Activated CD4-positive, alpha-beta T cell treated with anti-CD3 and anti-CD28 coated beads for 36 hours (primary cell): ENCODE measurements at regions not wholly inside any gene's neighbourhood (a gene's known extent, or its start where the extent isn't known, plus 50 kb on each side); places are given as distances from the start of the nearest gene placed in this dataset.

ENCODE experiments used
- ATAC-seq: fragments of 200-7000 bp; cut with Tn5 transposase; one replicate; pipeline ENCODE4 v1.10.0; 2021; ENCODE audit warnings: mild to moderate bottlenecking, moderate library complexity
- CTCF ChIA-PET: fragments of 350-600 bp; sonication (Branson Sonifier 250); formaldehyde crosslinking; loops from one replicate; lab custom pipeline; 2021; ENCODE audit warnings: antibody characterized with exemption; lab: Charles Lee
- POLR2A ChIA-PET: fragments of 350-600 bp; sonication (Branson Sonifier 250); formaldehyde crosslinking; loops from one replicate; lab custom pipeline; 2021; ENCODE audit warnings: antibody characterized with exemption, inconsistent platforms; lab: Charles Lee
- DNase-seq: peaks from one replicate; pipeline ENCODE4 v3.0.0-alpha.2; 2020
- H3K27ac Mint-ChIP-seq: one replicate; pipeline ENCODE4 v1.8.0; 2021; ENCODE audit warnings: mixed read lengths
- H3K27me3 Mint-ChIP-seq: one replicate; pipeline ENCODE4 v1.8.0; 2021; ENCODE audit warnings: mixed read lengths
- H3K36me3 Mint-ChIP-seq: one replicate; pipeline ENCODE4 v1.8.0; 2021; ENCODE audit warnings: low read depth, mixed read lengths
- H3K4me1 Mint-ChIP-seq: one replicate; pipeline ENCODE4 v1.8.0; 2021; ENCODE audit warnings: mixed read lengths
- H3K4me3 Mint-ChIP-seq: one replicate; pipeline ENCODE4 v1.8.0; 2021; ENCODE audit warnings: mild to moderate bottlenecking, moderate library complexity, mixed read lengths
- H3K9me3 Mint-ChIP-seq: one replicate; pipeline ENCODE4 v1.8.0; 2021; ENCODE audit warnings: low read depth, mixed read lengths
- intact Hi-C, 2 experiments: fragments of 100-400 bp; cut with DNase I in 1 of 2; cut with micrococcal nuclease in 1 of 2; formaldehyde crosslinking; loops; one replicate each; pipeline versions ENCODE4 v1.14.2 to v1.15.1; 2022 to 2024; cut with DNase I, micrococcal nuclease

DNA sequence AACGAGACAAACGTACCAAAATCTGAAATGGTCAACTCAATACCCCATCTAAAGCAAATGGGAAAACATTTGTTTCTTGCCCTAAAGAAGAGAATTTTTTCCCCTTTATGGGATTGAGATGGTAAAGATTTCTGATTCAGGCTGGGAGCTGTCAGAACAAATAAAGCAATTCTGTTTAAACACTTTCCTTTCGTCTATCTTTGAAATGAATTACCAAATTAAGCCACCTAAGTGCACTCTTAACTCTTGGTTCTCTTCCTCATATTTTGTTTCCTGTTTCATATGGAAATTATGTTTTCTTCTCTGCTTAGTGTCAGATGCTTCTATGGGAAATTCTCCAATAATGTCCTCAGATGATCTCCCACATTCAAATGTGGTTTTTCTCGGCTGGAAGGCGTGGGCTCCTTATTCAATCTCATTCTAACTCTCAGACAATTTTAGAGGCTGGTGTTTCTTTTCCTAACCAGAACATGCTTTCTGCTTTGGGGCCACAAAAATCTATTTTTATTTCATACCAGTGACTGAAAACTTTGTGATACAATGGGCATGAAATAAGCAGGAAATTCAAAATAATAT lies 50.3 kb upstream of the HPF1 start:
- Mint-ChIP-seq H3K4me3 (no peak overlapping the region), H3K4me1 (no peaks in the 10 kb centered on the region), H3K27me3 (peaks cover 3% of the 10 kb centered on the region), H3K9me3 (no peaks in the 10 kb centered on the region), H3K36me3 (no peaks in the 10 kb centered on the region), H3K27ac (no peak overlapping the region)
- POLR2A ChIA-PET = no interaction called here
- no peak for DNase-seq
- ATAC-seq = no peak
- CTCF ChIA-PET = interaction anchor here (1.3 kb wide), 1 partner anchor 195 kb away, joined by 5 read pairs; no protein-coding TSS in a partner anchor
- intact Hi-C loops = no loop called here
